Osteocyte (in vitro differentiated cells): ENCODE measurements at regions not wholly inside any gene's neighbourhood (a gene's known extent, or its start where the extent isn't known, plus 50 kb on each side); places are given as distances from the start of the nearest gene placed in this dataset.
"Not testable (repeated sequence)": the region's sequence is repeated elsewhere in the genome, so short reads cannot be mapped to it uniquely, and the experiment has no call there.

Experiments used
- DNase-seq: peaks from one replicate; pipeline ENCODE4 v3.0.0; 2021; ENCODE audit warnings: mixed read lengths; ENCODE audit not compliant: unreplicated experiment; ENCODE audit errors: extremely low spot score
- H3K27ac Mint-ChIP-seq: one replicate; pipeline ENCODE4 v1.8.0; 2021; ENCODE audit warnings: mild to moderate bottlenecking, mixed read lengths; ENCODE audit not compliant: unreplicated experiment
- H3K27me3 Mint-ChIP-seq: one replicate; pipeline ENCODE4 v1.8.0; 2021; ENCODE audit warnings: mixed read lengths; ENCODE audit not compliant: unreplicated experiment
- H3K36me3 Mint-ChIP-seq: one replicate; pipeline ENCODE4 v1.8.0; 2021; ENCODE audit warnings: mixed read lengths; ENCODE audit not compliant: unreplicated experiment
- H3K4me1 Mint-ChIP-seq: one replicate; pipeline ENCODE4 v1.8.0; 2021; ENCODE audit warnings: mixed read lengths; ENCODE audit not compliant: unreplicated experiment
- H3K4me3 Mint-ChIP-seq: one replicate; pipeline ENCODE4 v1.8.0; 2021; ENCODE audit warnings: mild to moderate bottlenecking, moderate library complexity, mixed read lengths; ENCODE audit not compliant: unreplicated experiment
- H3K9me3 Mint-ChIP-seq: one replicate; pipeline ENCODE4 v1.8.0; 2021; ENCODE audit warnings: mixed read lengths; ENCODE audit not compliant: unreplicated experiment
- TF ChIP-seq, protein P1 (sequence below): fragments of 200-600 bp; sonication (generic); IDR thresholded peaks from 2 replicates; pipeline ENCODE4 v1.5.0; 2021; ENCODE audit warnings: antibody characterized with exemption, mild to moderate bottlenecking, moderate library complexity

DNA sequence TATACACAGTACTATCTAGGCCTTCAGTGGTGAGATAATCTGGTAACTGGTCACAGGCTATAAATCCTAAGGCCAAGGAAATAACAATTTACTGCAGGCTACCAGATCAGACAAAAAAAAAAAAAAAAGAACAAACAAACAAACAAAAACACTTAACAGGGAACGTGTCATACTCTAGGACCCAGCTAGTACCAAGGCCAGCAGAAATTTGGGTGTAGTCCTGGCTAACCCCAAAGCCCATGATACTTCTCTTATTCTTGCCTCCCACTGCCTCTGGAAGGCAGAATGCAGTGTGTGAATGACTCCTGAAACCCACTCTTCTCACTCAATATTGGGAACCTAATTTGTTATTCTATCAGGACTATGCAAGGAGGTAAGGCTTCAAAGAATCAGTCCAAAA, 53.7 kb upstream of the ST3GAL6 start:
- peaks cover 2% of the 10 kb centered on the region for H3K27me3 Mint-ChIP-seq

DNA sequence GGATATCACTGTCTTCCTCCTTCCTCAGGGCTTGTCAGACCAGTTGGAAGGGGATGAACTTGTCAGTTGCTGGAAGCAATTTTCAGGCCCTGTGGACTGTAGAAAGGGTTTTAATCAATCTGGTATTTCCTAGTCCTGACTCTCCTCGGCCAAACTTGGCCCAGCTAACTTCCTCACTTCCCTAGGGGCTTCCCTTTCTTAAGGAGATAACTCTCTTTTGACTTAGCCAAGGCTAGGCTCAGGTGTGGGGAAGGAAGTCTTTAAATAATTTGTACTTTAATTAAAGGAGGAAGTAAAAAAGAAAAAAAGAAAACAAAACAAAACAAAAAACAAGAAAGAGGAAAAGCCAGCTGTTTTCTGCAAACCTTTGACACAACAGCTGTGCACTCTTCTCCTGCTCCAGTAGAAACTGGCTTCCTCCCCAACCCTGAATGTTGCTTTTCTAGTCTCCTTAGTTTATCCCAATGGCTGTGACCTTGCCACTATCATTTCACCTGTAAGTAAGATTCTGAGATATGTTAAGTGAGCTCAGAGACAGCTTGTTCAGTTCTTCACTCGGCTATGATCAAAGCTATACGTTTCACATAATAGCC, 53.0 kb upstream of the ST3GAL6 start:
- Mint-ChIP-seq H3K9me3 (no peaks in the 10 kb centered on the region), H3K27me3 (peaks cover 2% of the 10 kb centered on the region), H3K27ac (no peak overlapping the region), H3K36me3 (no peaks in the 10 kb centered on the region), H3K4me3 (no peak overlapping the region), H3K4me1 (peaks cover 27% of the 10 kb centered on the region)
- TF ChIP-seq, protein P1, sequence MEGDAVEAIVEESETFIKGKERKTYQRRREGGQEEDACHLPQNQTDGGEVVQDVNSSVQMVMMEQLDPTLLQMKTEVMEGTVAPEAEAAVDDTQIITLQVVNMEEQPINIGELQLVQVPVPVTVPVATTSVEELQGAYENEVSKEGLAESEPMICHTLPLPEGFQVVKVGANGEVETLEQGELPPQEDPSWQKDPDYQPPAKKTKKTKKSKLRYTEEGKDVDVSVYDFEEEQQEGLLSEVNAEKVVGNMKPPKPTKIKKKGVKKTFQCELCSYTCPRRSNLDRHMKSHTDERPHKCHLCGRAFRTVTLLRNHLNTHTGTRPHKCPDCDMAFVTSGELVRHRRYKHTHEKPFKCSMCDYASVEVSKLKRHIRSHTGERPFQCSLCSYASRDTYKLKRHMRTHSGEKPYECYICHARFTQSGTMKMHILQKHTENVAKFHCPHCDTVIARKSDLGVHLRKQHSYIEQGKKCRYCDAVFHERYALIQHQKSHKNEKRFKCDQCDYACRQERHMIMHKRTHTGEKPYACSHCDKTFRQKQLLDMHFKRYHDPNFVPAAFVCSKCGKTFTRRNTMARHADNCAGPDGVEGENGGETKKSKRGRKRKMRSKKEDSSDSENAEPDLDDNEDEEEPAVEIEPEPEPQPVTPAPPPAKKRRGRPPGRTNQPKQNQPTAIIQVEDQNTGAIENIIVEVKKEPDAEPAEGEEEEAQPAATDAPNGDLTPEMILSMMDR, result no peak
- DNase-seq, result no peak

More for the DNA sequence above, 53.7 kb upstream of the ST3GAL6 start:
- TF ChIP-seq, protein P1, result no peak
- Mint-ChIP-seq H3K36me3 (no peaks in the 10 kb centered on the region), H3K9me3 (no peaks in the 10 kb centered on the region), H3K27ac (no peak overlapping the region), H3K4me1 (peaks cover 32% of the 10 kb centered on the region), H3K4me3 (no peak overlapping the region)
- no peak for DNase-seq

DNA sequence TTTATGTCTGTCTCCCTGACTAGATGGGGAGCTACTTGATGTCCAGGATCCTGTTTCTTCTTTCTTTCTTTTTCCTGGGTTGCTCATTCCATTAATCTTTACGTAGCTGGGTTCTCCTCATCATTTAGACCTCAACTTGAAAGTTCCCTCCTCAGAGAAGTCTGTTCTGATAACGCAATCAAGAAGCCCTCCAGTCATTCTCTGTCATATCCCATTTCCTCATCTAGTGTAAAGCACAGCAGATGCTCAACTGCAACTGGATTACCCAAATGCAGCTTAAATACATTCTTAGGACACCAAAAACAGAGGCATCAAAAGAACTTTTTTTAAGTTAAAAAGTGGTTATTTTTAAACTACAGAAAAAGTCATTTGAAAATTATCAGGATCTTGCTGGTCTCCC, 51.7 kb upstream of the ST3GAL6 start:
- TF ChIP-seq, protein P1, result no peak
- no peak overlapping the region for H3K4me3 Mint-ChIP-seq
- no peaks in the 10 kb centered on the region for H3K9me3 Mint-ChIP-seq
- H3K36me3 Mint-ChIP-seq, result no peaks in the 10 kb centered on the region
- peaks cover 2% of the 10 kb centered on the region for H3K27me3 Mint-ChIP-seq
- H3K4me1 Mint-ChIP-seq, result peaks cover 16% of the 10 kb centered on the region
- H3K27ac Mint-ChIP-seq, result no peak overlapping the region
- DNase-seq, result no peak

DNA sequence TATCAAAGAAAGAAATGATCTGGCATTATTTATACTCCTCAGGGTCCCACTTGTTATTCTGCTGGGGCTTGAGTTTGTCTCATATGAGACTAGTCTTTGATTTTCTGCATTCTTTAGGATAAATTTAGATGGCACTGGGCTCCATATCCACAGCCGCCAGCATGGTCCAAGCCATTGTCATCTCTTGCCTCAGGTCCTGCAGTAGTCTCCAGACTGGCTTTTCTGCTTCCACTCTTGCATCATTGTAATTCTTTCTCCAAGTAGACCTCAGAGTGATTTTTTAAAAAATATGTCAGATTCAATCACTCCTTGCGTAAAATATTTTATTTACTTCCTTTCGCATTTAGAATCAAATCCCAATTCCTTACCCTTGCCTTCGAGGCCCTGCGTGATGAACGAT, 50.4 kb upstream of the ST3GAL6 start:
- Mint-ChIP-seq H3K27me3 (peaks cover 2% of the 10 kb centered on the region), H3K9me3 (no peaks in the 10 kb centered on the region), H3K36me3 (no peaks in the 10 kb centered on the region), H3K4me3 (no peak overlapping the region), H3K4me1 (peaks cover 16% of the 10 kb centered on the region), H3K27ac (no peak overlapping the region)
- DNase-seq, result no peak
- TF ChIP-seq, protein P1, result no peak

DNA sequence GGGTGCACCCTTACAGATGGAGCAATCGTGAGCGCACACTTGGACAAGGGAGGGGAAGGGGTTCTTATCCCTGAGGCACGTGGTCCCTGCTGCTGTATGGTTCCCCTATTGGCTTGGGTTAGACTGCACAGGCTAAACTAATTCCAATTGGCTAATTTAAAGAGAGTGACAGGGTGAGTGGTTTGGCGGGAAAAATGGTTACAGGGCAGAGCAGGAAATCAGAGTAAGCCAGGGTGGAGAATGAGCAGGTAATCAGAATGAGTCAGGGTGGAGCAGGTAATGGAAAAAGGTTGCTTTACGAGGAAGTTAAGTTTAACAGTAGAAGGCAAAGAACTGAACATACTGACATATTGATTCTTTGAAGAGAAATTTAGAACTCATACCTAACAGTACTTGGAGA, 49.8 kb upstream of the ST3GAL6 start:
- H3K36me3 Mint-ChIP-seq, H3K4me3 Mint-ChIP-seq, H3K9me3 Mint-ChIP-seq, H3K27ac Mint-ChIP-seq, H3K27me3 Mint-ChIP-seq, DNase-seq: not testable (repeated sequence)
- peaks cover 16% of the 10 kb centered on the region for H3K4me1 Mint-ChIP-seq
